Astrocyte (in vitro differentiated cells and primary cell): ENCODE measurements at regions not wholly inside any gene's neighbourhood (a gene's known extent, or its start where the extent isn't known, plus 50 kb on each side); places are given as distances from the start of the nearest gene placed in this dataset.

ENCODE experiments used
- DNase-seq: peaks from one replicate; pipeline ENCODE4 v3.0.0-alpha.2; 2010; ENCODE audit warnings: low read depth
- FAIRE-seq: peaks from 2 replicates; lab custom pipeline; 2011; peaks lifted over from hg19 to GRCh38; lab: Jason Lieb, UNC
- H2AFZ ChIP-seq: 2 replicates; pipeline ENCODE4 v1.6.0; 2012; ENCODE audit warnings: low read depth, low read length, inconsistent platforms
- H3K27ac ChIP-seq: 2 replicates; pipeline ENCODE4 v1.5.1; 2011; ENCODE audit warnings: low read depth, low read length, inconsistent platforms
- H3K27me3 ChIP-seq: 2 replicates; pipeline ENCODE4 v1.6.0; 2011; ENCODE audit warnings: low read length, inconsistent platforms; ENCODE audit not compliant: insufficient read depth
- H3K36me3 ChIP-seq: 2 replicates; pipeline ENCODE4 v1.5.1; 2011; ENCODE audit warnings: low read length, inconsistent platforms; ENCODE audit not compliant: insufficient read depth
- H3K4me1 ChIP-seq: 2 replicates; pipeline ENCODE4 v1.5.1; 2011; ENCODE audit warnings: low read length, inconsistent platforms; ENCODE audit not compliant: insufficient read depth
- H3K4me2 ChIP-seq: 2 replicates; pipeline ENCODE4 v1.6.0; 2012; ENCODE audit warnings: low read length, inconsistent platforms
- H3K4me3 ChIP-seq: 2 replicates; pipeline ENCODE4 v1.5.1; 2011; ENCODE audit warnings: low read depth, mild to moderate bottlenecking, low read length, inconsistent platforms; ENCODE audit not compliant: insufficient read depth
- H3K79me2 ChIP-seq: 2 replicates; pipeline ENCODE4 v1.6.0; 2012; ENCODE audit warnings: mild to moderate bottlenecking, low read length, inconsistent platforms; ENCODE audit not compliant: insufficient read depth
- H3K9ac ChIP-seq: 2 replicates; pipeline ENCODE4 v1.6.0; 2012; ENCODE audit warnings: mild to moderate bottlenecking, low read length, inconsistent platforms
- H3K9me3 ChIP-seq: 2 replicates; pipeline ENCODE4 v1.5.1; 2012; ENCODE audit warnings: low read depth, mild to moderate bottlenecking, low read length, inconsistent platforms; ENCODE audit not compliant: insufficient read depth
- H4K20me1 ChIP-seq: 2 replicates; pipeline ENCODE4 v1.6.0; 2012; ENCODE audit warnings: low read length, inconsistent platforms; ENCODE audit not compliant: insufficient read depth
- H3K27ac Mint-ChIP-seq: one replicate; pipeline ENCODE4 v1.8.0; 2021; ENCODE audit warnings: mild to moderate bottlenecking, mixed read lengths; ENCODE audit not compliant: unreplicated experiment
- H3K27me3 Mint-ChIP-seq: one replicate; pipeline ENCODE4 v1.8.0; 2021; ENCODE audit warnings: low read depth, mixed read lengths; ENCODE audit not compliant: unreplicated experiment
- H3K36me3 Mint-ChIP-seq: one replicate; pipeline ENCODE4 v1.8.0; 2021; ENCODE audit warnings: low read depth, mixed read lengths; ENCODE audit not compliant: unreplicated experiment
- H3K4me1 Mint-ChIP-seq: one replicate; pipeline ENCODE4 v1.8.0; 2021; ENCODE audit warnings: low read depth, mixed read lengths; ENCODE audit not compliant: unreplicated experiment
- H3K4me3 Mint-ChIP-seq: one replicate; pipeline ENCODE4 v1.8.0; 2021; ENCODE audit warnings: mild to moderate bottlenecking, moderate library complexity, mixed read lengths; ENCODE audit not compliant: unreplicated experiment
- H3K9me3 Mint-ChIP-seq: one replicate; pipeline ENCODE4 v1.8.0; 2021; ENCODE audit warnings: mild to moderate bottlenecking, mixed read lengths; ENCODE audit not compliant: unreplicated experiment
- CTCF ChIP-seq: IDR thresholded peaks from 2 replicates; pipeline ENCODE4 v1.5.1; 2011; ENCODE audit warnings: low read depth, mild to moderate bottlenecking, inconsistent platforms, low read length, moderate library complexity; ENCODE audit not compliant: insufficient read depth
- EZH2 ChIP-seq: IDR thresholded peaks from 2 replicates; pipeline ENCODE4 v1.6.1; 2012; ENCODE audit warnings: mild to moderate bottlenecking, low read length, inconsistent platforms; ENCODE audit not compliant: insufficient read depth

GRCh38 chr9:96073531-96074480 lies 198.3 kb downstream of the ERCC6L2 start:
- Mint-ChIP-seq H3K4me3 (no peak overlapping the region), H3K36me3 (no peaks in the 10 kb centered on the region), H3K9me3 (peaks cover 1% of the 10 kb centered on the region), H3K27me3 (peaks cover 19% of the 10 kb centered on the region), H3K4me1 (no peaks in the 10 kb centered on the region), H3K27ac (no peak overlapping the region)
- no peak for FAIRE-seq
- no peaks in the 10 kb centered on the region for H3K4me1 ChIP-seq
- peaks cover 13% of the 10 kb centered on the region for H3K27me3 ChIP-seq
- no peak overlapping the region for H3K27ac ChIP-seq
- H3K36me3 ChIP-seq = no peaks in the 10 kb centered on the region
- no peak overlapping the region for H3K4me2 ChIP-seq
- no peak for TF ChIP-seq CTCF
- no peak for TF ChIP-seq EZH2
- no peaks in the 10 kb centered on the region for H4K20me1 ChIP-seq
- H2AFZ ChIP-seq = no peak overlapping the region
- H3K9me3 ChIP-seq = no peaks in the 10 kb centered on the region
- no peak overlapping the region for H3K4me3 ChIP-seq
- DNase-seq = no peak
- no peaks in the 10 kb centered on the region for H3K79me2 ChIP-seq
- H3K9ac ChIP-seq = no peak overlapping the region

- Mint-ChIP-seq H3K36me3 (no peaks in the 10 kb centered on the region), H3K27me3 (peaks cover 19% of the 10 kb centered on the region), H3K27ac (no peak overlapping the region), H3K9me3 (peaks cover 1% of the 10 kb centered on the region), H3K4me3 (no peak overlapping the region), H3K4me1 (no peaks in the 10 kb centered on the region)
- Histone ChIP-seq H3K4me3 (no peak overlapping the region), H3K4me2 (no peak overlapping the region), H4K20me1 (no peaks in the 10 kb centered on the region), H3K9me3 (no peaks in the 10 kb centered on the region), H2AFZ (no peak overlapping the region), H3K4me1 (no peaks in the 10 kb centered on the region), H3K27me3 (peaks cover 13% of the 10 kb centered on the region), H3K36me3 (no peaks in the 10 kb centered on the region), H3K27ac (no peak overlapping the region), H3K9ac (no peak overlapping the region), H3K79me2 (no peaks in the 10 kb centered on the region)
- DNase-seq = no peak
- no peak for TF ChIP-seq CTCF
- TF ChIP-seq EZH2 = no peak
- FAIRE-seq = no peak
These were observed 197.4 kb downstream of the ERCC6L2 start for GRCh38 chr9:96072930-96073329.

- Histone ChIP-seq H3K27ac (no peak overlapping the region), H3K4me1 (no peaks in the 10 kb centered on the region), H3K4me3 (no peak overlapping the region), H3K9ac (no peak overlapping the region), H4K20me1 (no peaks in the 10 kb centered on the region), H2AFZ (no peak overlapping the region), H3K9me3 (no peaks in the 10 kb centered on the region), H3K79me2 (no peaks in the 10 kb centered on the region), H3K27me3 (peaks cover 13% of the 10 kb centered on the region), H3K36me3 (no peaks in the 10 kb centered on the region), H3K4me2 (no peak overlapping the region)
- Mint-ChIP-seq H3K4me1 (no peaks in the 10 kb centered on the region), H3K36me3 (no peaks in the 10 kb centered on the region), H3K27me3 (peaks cover 19% of the 10 kb centered on the region), H3K9me3 (peaks cover under 1% of the 10 kb centered on the region), H3K4me3 (no peak overlapping the region), H3K27ac (no peak overlapping the region)
- no peak for FAIRE-seq
- DNase-seq = no peak
- TF ChIP-seq EZH2 (no peak), CTCF (no peak)
These were observed 196.3 kb downstream of the ERCC6L2 start for GRCh38 chr9:96071815-96072124.
